Sigmoid colon (tissue), 6 donors: ENCODE measurements at regions not wholly inside any gene's neighbourhood (a gene's known extent, or its start where the extent isn't known, plus 50 kb on each side); places are given as distances from the start of the nearest gene placed in this dataset.

Experiments
- DNase-seq: peaks from one replicate; pipeline ENCODE4 v3.0.0-alpha.2; 2019
- H3K27ac ChIP-seq, 4 donors: fragments of 200-600 bp; sonication (generic); one replicate each; pipeline ENCODE4 v1.5.1; 2016 to 2019; ENCODE audit warnings: mild to moderate bottlenecking in 1 of 4
- H3K27me3 ChIP-seq, 3 donors: fragments of 200-600 bp; sonication (generic); one replicate each; pipeline ENCODE4 v1.5.1; 2019; ENCODE audit warnings: mild to moderate bottlenecking in 1 of 3
- H3K36me3 ChIP-seq, 4 donors: fragments of 200-600 bp; sonication (generic); one replicate each; pipeline ENCODE4 v1.5.1; 2016 to 2019
- H3K4me1 ChIP-seq, 4 donors: fragments of 200-600 bp; sonication (generic); one replicate each; pipeline ENCODE4 v1.5.1; 2017 to 2019
- H3K4me3 ChIP-seq, 4 donors: fragments of 200-600 bp; sonication (generic); one replicate each; pipeline ENCODE4 v1.5.1; 2017 to 2019; ENCODE audit warnings: mild to moderate bottlenecking in 2 of 4, moderate library complexity in 1 of 4
- H3K9me3 ChIP-seq, 4 donors: fragments of 200-600 bp in 3 of 4; sonication (generic) in 3 of 4; one replicate each; pipeline versions ENCODE4 v1.5.1 to v1.6.1; 2013 to 2019
- EP300 ChIP-seq, 4 donors: sonication (generic); formaldehyde crosslinking; IDR thresholded peaks; one replicate each; pipeline ENCODE4 v1.6.1; 2017; ENCODE audit warnings: antibody characterized with exemption in 4 of 4
- POLR2A ChIP-seq, 2 donors: fragments of 450-650 bp; IDR thresholded peaks; one replicate each; pipeline ENCODE4 v1.6.1; 2016; ENCODE audit warnings: antibody characterized with exemption in 2 of 2, mild to moderate bottlenecking in 2 of 2, moderate library complexity in 2 of 2
- POLR2AphosphoS5 ChIP-seq, 4 donors: sonication (generic); formaldehyde crosslinking; IDR thresholded peaks; one replicate each; pipeline ENCODE4 v1.6.1; 2017; ENCODE audit warnings: antibody characterized with exemption in 4 of 4
- WGBS, 2 donors: extraction: QIAGEN DNeasy Blood & Tissue Kit; methylation state at CpG; one replicate each; pipeline ENCODE4 v1.1.7; 2013; 5-methylcytosine and 5-hydroxymethylcytosine counted together
- intact Hi-C: fragments of 100-400 bp; cut with DNase I; formaldehyde crosslinking; loops from one replicate; pipeline ENCODE4 v1.15.1; 2023
- TF ChIP-seq, protein P1 (sequence below), 4 experiments: fragments of 450-650 bp in 3 of 4; fragments of 200-600 bp in 1 of 4; IDR thresholded peaks; one replicate each; pipeline ENCODE4 v1.5.1; 2016 to 2019; ENCODE audit warnings: antibody characterized with exemption in 4 of 4, mild to moderate bottlenecking in 3 of 4, moderate library complexity in 2 of 4
- donor health status: healthy with polysubstance abuse.
- donor health status: healthy.

DNA sequence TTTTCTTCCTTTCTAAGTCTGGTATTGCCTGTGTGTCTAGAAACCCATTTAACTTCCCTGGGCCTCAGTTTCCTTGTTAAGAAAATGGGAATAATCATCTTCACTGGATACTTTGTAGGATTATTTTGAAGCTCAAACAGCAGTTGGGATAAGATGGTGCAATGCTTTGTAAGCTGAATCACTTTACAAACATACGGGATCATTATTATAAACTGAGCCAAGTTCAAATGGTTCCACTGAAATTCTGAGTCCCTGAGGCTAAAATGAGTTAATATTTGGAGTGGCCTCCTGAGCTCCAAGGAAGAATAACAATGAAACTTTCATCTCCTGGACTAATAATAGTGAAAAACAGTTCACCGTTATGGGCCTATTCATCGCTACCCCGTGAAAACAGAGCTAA is 388.0 kb downstream of the PLPP3 start:
- Histone ChIP-seq H3K9me3 (no peaks in the 10 kb centered on the region), H3K4me3 (no peak overlapping the region), H3K27me3 (no peaks in the 10 kb centered on the region), H3K36me3 (no peaks in the 10 kb centered on the region), H3K4me1 (peaks cover 0 to 11% (median 4%) of the 10 kb centered on the region in 4 donors), H3K27ac (no peak overlapping the region)
- WGBS, 2 donors, result 64 to 91% methylated on average over 4 of the region's 4 CpGs
- no peak for TF ChIP-seq EP300 (IDR thresholded peaks at IDR 0.05)
- no peak for TF ChIP-seq POLR2AphosphoS5 (IDR thresholded peaks at IDR 0.05)
- no peak for TF ChIP-seq POLR2A (IDR thresholded peaks at IDR 0.05)
- TF ChIP-seq, protein P1, sequence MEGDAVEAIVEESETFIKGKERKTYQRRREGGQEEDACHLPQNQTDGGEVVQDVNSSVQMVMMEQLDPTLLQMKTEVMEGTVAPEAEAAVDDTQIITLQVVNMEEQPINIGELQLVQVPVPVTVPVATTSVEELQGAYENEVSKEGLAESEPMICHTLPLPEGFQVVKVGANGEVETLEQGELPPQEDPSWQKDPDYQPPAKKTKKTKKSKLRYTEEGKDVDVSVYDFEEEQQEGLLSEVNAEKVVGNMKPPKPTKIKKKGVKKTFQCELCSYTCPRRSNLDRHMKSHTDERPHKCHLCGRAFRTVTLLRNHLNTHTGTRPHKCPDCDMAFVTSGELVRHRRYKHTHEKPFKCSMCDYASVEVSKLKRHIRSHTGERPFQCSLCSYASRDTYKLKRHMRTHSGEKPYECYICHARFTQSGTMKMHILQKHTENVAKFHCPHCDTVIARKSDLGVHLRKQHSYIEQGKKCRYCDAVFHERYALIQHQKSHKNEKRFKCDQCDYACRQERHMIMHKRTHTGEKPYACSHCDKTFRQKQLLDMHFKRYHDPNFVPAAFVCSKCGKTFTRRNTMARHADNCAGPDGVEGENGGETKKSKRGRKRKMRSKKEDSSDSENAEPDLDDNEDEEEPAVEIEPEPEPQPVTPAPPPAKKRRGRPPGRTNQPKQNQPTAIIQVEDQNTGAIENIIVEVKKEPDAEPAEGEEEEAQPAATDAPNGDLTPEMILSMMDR (IDR thresholded peaks at IDR 0.05), result no peak
- no peak for DNase-seq
- intact Hi-C loops, result no loop called here

DNA sequence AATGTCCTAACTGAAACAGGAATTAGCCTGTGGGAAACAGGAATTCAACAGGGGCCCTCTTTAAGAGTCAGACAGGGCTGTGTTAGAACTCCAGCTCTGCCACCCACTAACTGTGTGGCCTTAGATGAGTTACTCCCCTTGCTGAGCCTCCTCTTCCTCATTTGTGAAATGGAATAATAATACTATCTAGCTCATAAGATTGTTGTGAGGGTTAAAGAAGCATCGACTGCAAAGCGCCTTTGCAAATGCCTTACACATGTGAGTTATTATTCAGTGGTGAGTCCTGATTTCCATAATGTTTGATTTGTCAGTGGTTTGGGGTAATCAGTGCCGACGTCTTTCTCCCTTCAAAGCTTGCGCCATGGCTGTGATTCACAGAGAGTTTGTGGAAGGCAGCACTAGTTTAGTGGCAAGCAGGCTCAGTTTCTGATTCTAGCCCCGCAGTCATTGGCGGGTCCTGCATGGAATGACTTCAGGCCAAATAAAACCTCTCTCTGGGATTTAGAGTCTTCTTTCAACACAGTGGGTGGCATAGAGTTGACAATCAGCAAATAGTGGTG is 388.5 kb downstream of the PLPP3 start:
- no peak for DNase-seq

DNA sequence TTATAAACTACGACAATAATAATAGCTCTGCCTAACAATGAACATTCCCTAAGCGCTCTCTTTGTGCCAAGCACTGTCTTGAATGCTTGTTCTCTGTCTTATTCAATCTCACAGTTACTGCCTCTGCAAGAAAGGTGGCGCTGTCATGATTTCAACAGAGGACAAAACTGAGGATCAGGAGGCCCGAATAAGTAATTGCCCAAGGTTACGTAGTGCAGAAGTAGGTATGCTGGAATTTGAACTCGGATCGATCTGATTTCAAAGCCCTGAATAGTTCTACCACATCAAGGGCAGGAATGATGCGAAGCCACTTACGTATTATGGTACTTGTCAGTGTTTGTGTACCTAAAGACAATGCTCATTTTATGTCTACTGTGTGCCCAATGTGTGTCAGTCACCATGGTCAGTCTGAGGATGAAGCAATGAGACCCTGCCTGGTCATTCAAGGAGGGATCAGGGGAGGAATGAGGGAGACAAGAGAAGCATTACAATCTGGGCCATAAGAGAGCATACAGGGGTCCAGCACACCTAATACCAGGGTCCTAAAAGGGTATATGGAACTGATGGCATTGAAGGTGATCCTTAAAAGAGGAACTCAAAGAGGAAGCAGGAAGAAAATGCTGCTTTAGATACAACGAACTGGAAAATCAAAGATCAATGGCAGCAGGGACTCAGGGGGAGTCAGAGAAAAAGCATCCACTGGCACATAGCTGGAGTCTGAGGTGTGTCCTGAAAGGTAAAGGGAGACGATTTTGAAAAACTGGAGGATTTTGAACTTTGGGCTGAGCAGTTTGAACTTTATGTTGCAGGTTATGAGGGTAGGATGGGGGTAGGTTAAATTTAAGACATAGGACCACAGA is 389.2 kb downstream of the PLPP3 start:
- H3K27ac ChIP-seq, result no peak overlapping the region
- no peaks in the 10 kb centered on the region for H3K27me3 ChIP-seq
- H3K9me3 ChIP-seq, result no peaks in the 10 kb centered on the region
- intact Hi-C loops, result loop anchor here (10.0 kb wide), 1 partner anchor 385 kb away; the partner anchor contains the start of gene PLPP3
- TF ChIP-seq POLR2AphosphoS5 (IDR thresholded peaks at IDR 0.05) (no peak), POLR2A (IDR thresholded peaks at IDR 0.05) (no peak), EP300 (IDR thresholded peaks at IDR 0.05) (no peak)
- TF ChIP-seq, protein P1 (IDR thresholded peaks at IDR 0.05), result no peak
- peaks cover 0 to 11% (median 4%) of the 10 kb centered on the region in 4 donors for H3K4me1 ChIP-seq
- DNase-seq, result no peak
- H3K36me3 ChIP-seq, result no peaks in the 10 kb centered on the region
- no peak overlapping the region for H3K4me3 ChIP-seq
- whole genome bisulfite sequencing, 2 donors, result 79 to 84% methylated on average over 11 of the region's 11 CpGs

More for the DNA sequence above, 388.5 kb downstream of the PLPP3 start:
- Histone ChIP-seq H3K4me3 (no peak overlapping the region), H3K9me3 (no peaks in the 10 kb centered on the region), H3K27ac (no peak overlapping the region), H3K4me1 (peaks cover 0 to 11% (median 4%) of the 10 kb centered on the region in 4 donors), H3K27me3 (no peaks in the 10 kb centered on the region), H3K36me3 (no peaks in the 10 kb centered on the region)
- TF ChIP-seq POLR2A (IDR thresholded peaks at IDR 0.05) (no peak), EP300 (IDR thresholded peaks at IDR 0.05) (no peak), POLR2AphosphoS5 (IDR thresholded peaks at IDR 0.05) (no peak)
- TF ChIP-seq, protein P1 (IDR thresholded peaks at IDR 0.05), result no peak
- 83 to 95% methylated on average over 7 of the region's 7 CpGs for WGBS, 2 donors
- intact Hi-C loops, result no loop called here

DNA sequence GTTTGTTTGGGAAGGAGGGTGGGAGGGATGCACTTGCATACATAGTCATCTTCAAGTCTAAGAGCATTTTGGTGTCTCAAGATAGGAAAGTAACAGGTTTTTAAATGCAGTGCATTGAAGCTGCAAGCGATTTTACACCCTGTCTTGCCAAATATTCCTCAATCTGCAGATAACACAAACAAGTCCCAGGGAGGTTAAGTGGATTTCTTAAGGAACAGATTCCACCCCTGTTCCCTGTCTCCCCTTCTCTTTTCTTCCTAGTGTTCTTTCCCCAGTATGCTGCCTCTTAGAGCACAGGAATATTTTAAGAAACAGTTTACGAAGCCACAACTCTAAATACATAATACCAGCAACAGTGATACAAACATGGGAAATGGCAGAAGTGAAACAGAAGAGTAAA is 389.9 kb downstream of the PLPP3 start:
- peaks cover 0 to 11% (median 4%) of the 10 kb centered on the region in 4 donors for H3K4me1 ChIP-seq
- TF ChIP-seq POLR2AphosphoS5 (IDR thresholded peaks at IDR 0.05), result no peak
- TF ChIP-seq, protein P1 (IDR thresholded peaks at IDR 0.05), result no peak
- TF ChIP-seq EP300 (IDR thresholded peaks at IDR 0.05), result no peak
- no peak for TF ChIP-seq POLR2A (IDR thresholded peaks at IDR 0.05)
- DNase-seq, result no peak
- WGBS, 2 donors, result 67 to 84% methylated on average over 2 of the region's 2 CpGs
- intact Hi-C loops, result loop anchor here (10.0 kb wide), 1 partner anchor 385 kb away; the partner anchor contains the start of gene PLPP3
- no peak overlapping the region for H3K4me3 ChIP-seq
- H3K36me3 ChIP-seq, result no peaks in the 10 kb centered on the region
- no peaks in the 10 kb centered on the region for H3K9me3 ChIP-seq
- H3K27ac ChIP-seq, result no peak overlapping the region
- H3K27me3 ChIP-seq, result no peaks in the 10 kb centered on the region
